ENCODE measurements at regions not wholly inside any gene's neighbourhood (a gene's known extent, or its start where the extent isn't known, plus 50 kb on each side); places are given as distances from the start of the nearest gene placed in this dataset.

DNA sequence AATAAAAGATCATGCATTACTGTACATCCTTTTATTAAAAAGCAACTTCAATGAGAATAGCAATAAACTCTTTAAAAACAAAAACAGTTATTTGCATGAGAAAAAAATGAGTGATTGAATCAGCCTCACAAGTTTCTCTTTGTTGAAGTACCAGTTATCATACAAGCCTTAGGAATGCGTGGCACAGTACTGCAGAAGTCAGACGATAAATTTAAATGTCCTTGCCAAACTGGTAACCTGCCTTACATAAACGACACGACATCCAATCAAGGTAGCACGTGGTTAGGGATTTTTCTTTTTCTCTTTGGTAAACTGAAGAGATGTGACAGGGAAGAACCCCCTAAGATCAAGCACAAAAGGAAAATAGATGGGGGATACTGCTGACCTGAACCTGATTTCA lies 251.0 kb downstream of the KLF12 start:
- no peak for DNase-seq (ENCODE audit: low read depth)
- TF ChIP-seq, protein P1, sequence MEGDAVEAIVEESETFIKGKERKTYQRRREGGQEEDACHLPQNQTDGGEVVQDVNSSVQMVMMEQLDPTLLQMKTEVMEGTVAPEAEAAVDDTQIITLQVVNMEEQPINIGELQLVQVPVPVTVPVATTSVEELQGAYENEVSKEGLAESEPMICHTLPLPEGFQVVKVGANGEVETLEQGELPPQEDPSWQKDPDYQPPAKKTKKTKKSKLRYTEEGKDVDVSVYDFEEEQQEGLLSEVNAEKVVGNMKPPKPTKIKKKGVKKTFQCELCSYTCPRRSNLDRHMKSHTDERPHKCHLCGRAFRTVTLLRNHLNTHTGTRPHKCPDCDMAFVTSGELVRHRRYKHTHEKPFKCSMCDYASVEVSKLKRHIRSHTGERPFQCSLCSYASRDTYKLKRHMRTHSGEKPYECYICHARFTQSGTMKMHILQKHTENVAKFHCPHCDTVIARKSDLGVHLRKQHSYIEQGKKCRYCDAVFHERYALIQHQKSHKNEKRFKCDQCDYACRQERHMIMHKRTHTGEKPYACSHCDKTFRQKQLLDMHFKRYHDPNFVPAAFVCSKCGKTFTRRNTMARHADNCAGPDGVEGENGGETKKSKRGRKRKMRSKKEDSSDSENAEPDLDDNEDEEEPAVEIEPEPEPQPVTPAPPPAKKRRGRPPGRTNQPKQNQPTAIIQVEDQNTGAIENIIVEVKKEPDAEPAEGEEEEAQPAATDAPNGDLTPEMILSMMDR (IDR thresholded peaks at IDR 0.05; ENCODE audit: insufficient read depth, low read depth, low read length, missing control alignments), result no peak
- H3K4me3 ChIP-seq (ENCODE audit: low read length), result no peak overlapping the region

DNA sequence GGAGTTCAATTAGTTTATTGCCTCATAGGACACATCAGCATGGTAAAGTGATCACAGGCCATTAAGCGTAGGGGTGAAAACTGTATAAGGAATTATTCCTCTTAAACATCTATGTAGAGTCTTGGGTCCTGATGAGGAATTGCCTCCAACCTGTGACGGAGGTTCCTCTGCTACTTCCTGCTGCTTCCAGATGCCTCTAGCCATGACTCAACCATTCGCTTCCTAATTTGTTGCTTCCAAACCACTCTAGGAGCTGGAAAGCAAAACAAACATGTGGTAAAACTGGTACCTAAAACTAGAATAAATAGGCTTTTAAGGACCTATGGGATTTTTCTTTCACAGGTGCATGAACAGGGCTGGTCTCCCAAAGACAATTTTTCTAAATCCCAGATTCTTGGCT lies 253.8 kb downstream of the KLF12 start:
- peak; percentile 40 for DNase-seq (ENCODE audit: low read depth)
- no peak overlapping the region for H3K4me3 ChIP-seq (ENCODE audit: low read length)
- TF ChIP-seq, protein P1 (IDR thresholded peaks at IDR 0.05; ENCODE audit: insufficient read depth, low read depth, low read length, missing control alignments), result no peak

DNA sequence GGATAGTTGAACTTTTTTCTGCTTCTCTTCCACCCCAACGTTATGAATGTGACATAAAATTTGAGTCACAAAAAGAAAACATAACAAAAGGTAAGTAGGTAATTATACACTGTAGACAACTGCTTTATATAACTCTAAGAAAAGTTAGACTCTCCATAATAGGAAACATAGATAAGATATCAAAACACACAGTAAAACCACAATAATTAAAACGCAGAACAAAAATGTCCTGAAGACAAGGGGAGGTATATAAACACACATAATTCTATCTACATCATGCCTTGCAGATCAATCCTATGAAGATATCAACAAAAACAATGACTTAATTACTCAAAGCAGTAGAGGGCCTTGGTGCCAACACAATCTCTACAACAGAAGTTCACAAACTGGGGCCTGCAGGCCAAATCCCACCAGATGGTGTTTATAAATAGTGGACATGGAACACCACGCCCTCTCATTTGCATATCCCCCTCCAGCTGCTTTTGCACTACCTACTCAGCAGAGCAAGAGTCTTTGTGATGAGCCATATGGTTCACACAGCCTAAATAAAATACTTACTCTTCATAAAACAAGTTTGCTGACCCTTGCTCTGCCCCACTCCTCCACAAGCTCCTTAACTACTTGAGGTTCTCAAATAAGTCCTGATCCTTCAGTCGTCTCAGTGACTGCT lies 254.7 kb downstream of the KLF12 start:
- TF ChIP-seq, protein P1 (IDR thresholded peaks at IDR 0.05; ENCODE audit: insufficient read depth, low read depth, low read length, missing control alignments), result no peak
- DNase-seq (ENCODE audit: low read depth), result no peak
- H3K4me3 ChIP-seq (ENCODE audit: low read length), result no peak overlapping the region

DNA sequence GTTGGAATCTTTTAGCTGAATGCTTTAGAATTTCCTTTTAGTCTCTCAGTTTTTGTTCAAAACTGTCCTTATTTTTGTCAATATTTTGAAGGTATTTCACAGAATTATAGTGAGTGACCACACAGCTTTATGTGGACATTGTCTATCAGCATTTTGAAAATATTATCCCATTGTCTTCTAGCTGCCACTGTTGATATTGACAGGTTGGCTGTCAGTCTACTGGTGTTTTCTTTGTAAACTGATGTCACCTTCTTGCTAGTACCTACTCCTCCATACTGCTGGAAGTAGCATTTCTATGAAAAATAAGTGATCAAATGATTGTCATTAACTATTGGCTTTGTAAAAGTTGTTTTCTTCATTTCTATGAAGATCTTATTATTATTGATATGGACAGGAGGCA lies 256.8 kb downstream of the KLF12 start:
- no peak overlapping the region for H3K4me3 ChIP-seq (ENCODE audit: low read length)
- TF ChIP-seq, protein P1 (IDR thresholded peaks at IDR 0.05; ENCODE audit: insufficient read depth, low read depth, low read length, missing control alignments), result no peak
- DNase-seq (ENCODE audit: low read depth), result no peak

DNA sequence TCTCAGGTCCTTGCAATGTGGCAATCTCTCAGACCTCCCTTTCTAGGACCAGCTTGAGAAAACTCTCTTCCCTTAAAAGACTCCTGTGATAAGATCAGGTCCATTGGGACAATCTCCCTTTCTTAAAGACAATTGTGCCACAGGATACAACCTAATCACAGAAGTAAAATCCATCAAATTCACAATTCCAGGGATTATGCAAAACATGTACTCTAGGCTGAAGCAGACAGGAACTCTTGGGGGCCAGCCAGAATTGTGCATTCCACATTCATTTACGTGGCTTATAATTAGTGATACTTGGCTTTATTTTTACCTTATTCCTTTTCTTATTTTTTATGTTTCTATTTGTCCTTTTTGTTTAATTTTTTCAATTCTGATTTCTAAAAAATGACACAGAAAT lies 257.9 kb downstream of the KLF12 start:
- no peak overlapping the region for H3K4me3 ChIP-seq (ENCODE audit: low read length)
- no peak for DNase-seq (ENCODE audit: low read depth)

DNA sequence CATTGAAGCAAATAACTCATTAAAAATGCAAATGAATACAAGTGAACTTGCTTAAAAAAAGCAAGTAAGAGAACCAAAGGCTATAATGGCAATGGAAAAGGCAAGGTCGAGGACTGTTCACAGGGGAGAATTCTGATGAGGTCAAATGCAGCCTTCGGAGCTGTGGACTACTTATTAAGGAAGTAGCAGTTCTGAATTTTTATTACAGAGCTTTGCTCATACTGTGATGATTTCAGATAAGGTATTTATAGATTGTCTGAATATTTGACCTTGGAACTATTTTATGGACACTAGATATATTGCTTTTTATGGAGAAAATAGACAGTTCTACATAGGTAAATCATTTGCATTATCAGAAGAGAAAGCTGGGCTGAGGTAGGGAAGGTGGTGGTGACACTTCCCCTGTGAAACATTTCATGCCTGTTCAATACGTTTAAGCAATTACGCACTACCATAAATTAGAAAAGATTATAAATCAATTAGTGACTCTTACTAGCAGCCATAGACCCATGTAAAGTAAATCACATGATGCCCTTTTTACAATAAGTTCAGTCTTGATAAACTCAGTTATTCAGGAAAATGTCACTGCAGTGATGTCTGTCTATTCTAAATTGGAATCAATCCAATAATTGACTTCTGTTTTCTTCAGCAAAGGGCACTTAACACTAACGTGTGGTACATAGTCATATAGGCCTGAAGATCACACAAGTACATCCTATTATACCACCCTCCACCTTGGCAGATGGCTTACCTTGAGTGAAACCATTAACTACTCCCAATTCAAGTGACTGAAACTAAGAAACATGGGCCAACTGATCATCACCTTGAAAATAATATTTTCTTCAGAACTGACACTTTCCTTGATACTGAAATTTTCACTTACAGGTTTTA lies 260.0 kb downstream of the KLF12 start:
- DNase-seq (ENCODE audit: low read depth), result no peak
- no peak overlapping the region for H3K4me3 ChIP-seq (ENCODE audit: low read length)
- TF ChIP-seq, protein P1 (IDR thresholded peaks at IDR 0.05; ENCODE audit: insufficient read depth, low read depth, low read length, missing control alignments), result no peak

More for the DNA sequence above, 257.9 kb downstream of the KLF12 start:
- TF ChIP-seq, protein P1 (IDR thresholded peaks at IDR 0.05; ENCODE audit: insufficient read depth, low read depth, low read length, missing control alignments), result no peak
